ENCODE measurements at regions not wholly inside any gene's neighbourhood (a gene's known extent, or its start where the extent isn't known, plus 50 kb on each side); places are given as distances from the start of the nearest gene placed in this dataset.

GRCh38 chr2:51424418-51424817 is 392.5 kb upstream of the NRXN1 start:
- no peak for DNase-seq
- no peak overlapping the region for H3K4me3 ChIP-seq

GRCh38 chr2:51420511-51420910 is 388.6 kb upstream of the NRXN1 start:
- TF ChIP-seq, protein P1, sequence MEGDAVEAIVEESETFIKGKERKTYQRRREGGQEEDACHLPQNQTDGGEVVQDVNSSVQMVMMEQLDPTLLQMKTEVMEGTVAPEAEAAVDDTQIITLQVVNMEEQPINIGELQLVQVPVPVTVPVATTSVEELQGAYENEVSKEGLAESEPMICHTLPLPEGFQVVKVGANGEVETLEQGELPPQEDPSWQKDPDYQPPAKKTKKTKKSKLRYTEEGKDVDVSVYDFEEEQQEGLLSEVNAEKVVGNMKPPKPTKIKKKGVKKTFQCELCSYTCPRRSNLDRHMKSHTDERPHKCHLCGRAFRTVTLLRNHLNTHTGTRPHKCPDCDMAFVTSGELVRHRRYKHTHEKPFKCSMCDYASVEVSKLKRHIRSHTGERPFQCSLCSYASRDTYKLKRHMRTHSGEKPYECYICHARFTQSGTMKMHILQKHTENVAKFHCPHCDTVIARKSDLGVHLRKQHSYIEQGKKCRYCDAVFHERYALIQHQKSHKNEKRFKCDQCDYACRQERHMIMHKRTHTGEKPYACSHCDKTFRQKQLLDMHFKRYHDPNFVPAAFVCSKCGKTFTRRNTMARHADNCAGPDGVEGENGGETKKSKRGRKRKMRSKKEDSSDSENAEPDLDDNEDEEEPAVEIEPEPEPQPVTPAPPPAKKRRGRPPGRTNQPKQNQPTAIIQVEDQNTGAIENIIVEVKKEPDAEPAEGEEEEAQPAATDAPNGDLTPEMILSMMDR (IDR thresholded peaks at IDR 0.05), result no peak
- no peaks in the 10 kb centered on the region for H3K9me3 ChIP-seq
- intact Hi-C loops (cut with DNase I; ENCODE audit: low total_unique reads), result no loop called here
- H3K27me3 ChIP-seq, result no peaks in the 10 kb centered on the region
- DNase-seq, result no peak
- no peak overlapping the region for H3K27ac ChIP-seq
- H3K36me3 ChIP-seq, result no peaks in the 10 kb centered on the region
- H3K4me1 ChIP-seq, result no peaks in the 10 kb centered on the region
- no peak overlapping the region for H3K4me3 ChIP-seq

More at GRCh38 chr2:51424418-51424817, 392.5 kb upstream of the NRXN1 start:
- no peak overlapping the region for H3K27ac ChIP-seq
- no peaks in the 10 kb centered on the region for H3K36me3 ChIP-seq
- intact Hi-C loops (cut with DNase I; ENCODE audit: low total_unique reads), result no loop called here
- no peaks in the 10 kb centered on the region for H3K4me1 ChIP-seq
- H3K27me3 ChIP-seq, result no peaks in the 10 kb centered on the region
- no peaks in the 10 kb centered on the region for H3K9me3 ChIP-seq
- TF ChIP-seq, protein P1 (IDR thresholded peaks at IDR 0.05), result no peak

- Histone ChIP-seq H3K27ac (no peak overlapping the region), H3K4me1 (no peaks in the 10 kb centered on the region), H3K27me3 (no peaks in the 10 kb centered on the region), H3K4me3 (no peak overlapping the region), H3K9me3 (no peaks in the 10 kb centered on the region), H3K36me3 (no peaks in the 10 kb centered on the region)
- intact Hi-C loops (cut with DNase I; ENCODE audit: low total_unique reads), result no loop called here
- DNase-seq, result no peak
- TF ChIP-seq, protein P1 (IDR thresholded peaks at IDR 0.05), result no peak
These were observed 381.8 kb upstream of the NRXN1 start for GRCh38 chr2:51413726-51414125.

- no peaks in the 10 kb centered on the region for H3K9me3 ChIP-seq
- intact Hi-C loops (cut with DNase I; ENCODE audit: low total_unique reads), result no loop called here
- H3K27ac ChIP-seq, result no peak overlapping the region
- no peaks in the 10 kb centered on the region for H3K36me3 ChIP-seq
- no peak for DNase-seq
- H3K4me3 ChIP-seq, result no peak overlapping the region
- TF ChIP-seq, protein P1 (IDR thresholded peaks at IDR 0.05), result no peak
- H3K4me1 ChIP-seq, result no peaks in the 10 kb centered on the region
- H3K27me3 ChIP-seq, result no peaks in the 10 kb centered on the region
These were observed 378.4 kb upstream of the NRXN1 start for GRCh38 chr2:51410331-51410730.

DNA sequence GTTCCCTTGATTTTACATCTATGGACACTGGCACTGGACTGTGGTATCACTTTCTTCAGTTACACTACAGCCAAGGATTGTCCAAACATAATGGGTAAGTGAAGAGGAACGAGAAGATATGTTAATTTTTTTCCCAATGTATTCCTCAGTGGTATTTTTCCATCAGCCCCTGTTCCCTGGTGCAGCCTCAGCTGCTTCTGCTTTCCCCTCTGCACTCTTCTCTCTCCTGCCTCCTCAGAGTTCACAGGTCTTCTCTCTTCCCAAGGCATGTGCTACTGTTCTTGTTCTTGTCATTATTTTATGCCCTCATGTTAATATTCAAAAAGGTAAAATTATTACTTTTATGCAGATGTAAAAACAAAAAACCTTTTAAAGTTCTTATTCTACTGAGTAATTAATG is 378.0 kb upstream of the NRXN1 start:
- H3K36me3 ChIP-seq, result no peaks in the 10 kb centered on the region
- TF ChIP-seq, protein P1 (IDR thresholded peaks at IDR 0.05), result no peak
- no peaks in the 10 kb centered on the region for H3K9me3 ChIP-seq
- no peak overlapping the region for H3K4me3 ChIP-seq
- DNase-seq, result no peak
- H3K27me3 ChIP-seq, result no peaks in the 10 kb centered on the region
- H3K27ac ChIP-seq, result no peak overlapping the region
- H3K4me1 ChIP-seq, result no peaks in the 10 kb centered on the region
- intact Hi-C loops (cut with DNase I; ENCODE audit: low total_unique reads), result no loop called here

DNA sequence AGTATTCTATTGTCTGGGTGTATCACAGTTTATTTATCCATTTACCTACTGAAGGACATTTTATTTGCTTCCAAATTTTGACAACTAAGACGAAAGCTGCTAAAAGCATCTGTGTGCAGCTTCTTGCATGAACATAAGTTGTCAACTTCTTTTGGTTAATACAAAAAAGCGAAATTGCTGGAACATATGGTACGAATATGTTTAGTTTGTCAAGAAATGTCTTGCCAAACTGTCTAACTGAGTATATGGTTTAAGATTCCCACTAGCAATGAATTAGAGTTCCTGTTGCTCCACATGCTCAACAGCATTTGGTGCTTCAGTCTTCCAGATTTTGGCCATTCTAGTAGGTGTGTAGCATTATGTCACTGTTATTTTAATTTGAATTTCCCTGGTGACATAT is 372.3 kb upstream of the NRXN1 start:
- intact Hi-C loops (cut with DNase I; ENCODE audit: low total_unique reads), result no loop called here
- DNase-seq, result no peak
- H3K4me3 ChIP-seq, result no peak overlapping the region
- no peaks in the 10 kb centered on the region for H3K4me1 ChIP-seq
- H3K9me3 ChIP-seq, result no peaks in the 10 kb centered on the region
- no peaks in the 10 kb centered on the region for H3K27me3 ChIP-seq
- no peak overlapping the region for H3K27ac ChIP-seq
- TF ChIP-seq, protein P1 (IDR thresholded peaks at IDR 0.05), result no peak
- no peaks in the 10 kb centered on the region for H3K36me3 ChIP-seq
